HG03175 (cell line): ENCODE measurements at regions not wholly inside any gene's neighbourhood (a gene's known extent, or its start where the extent isn't known, plus 50 kb on each side); places are given as distances from the start of the nearest gene placed in this dataset.
A peak's percentile ranks its signal among the peaks of the same experiment; 100 is the strongest.

Experiments
- ATAC-seq: cut with Tn5 transposase; IDR thresholded peaks from one replicate; pipeline ENCODE4 v1.9.1; 2021; ENCODE audit warnings: mild to moderate bottlenecking, moderate library complexity; ENCODE audit not compliant: unreplicated experiment

GRCh38 chr7:35537067-35538023 lies 157.6 kb downstream of the HERPUD2 start:
- ATAC-seq = peak; percentile 98

GRCh38 chr7:35536396-35536826 lies 158.5 kb downstream of the HERPUD2 start:
- ATAC-seq = no peak

GRCh38 chr7:35533902-35534301 lies 161.0 kb downstream of the HERPUD2 start:
- no peak for ATAC-seq

GRCh38 chr7:35530124-35531109 lies 164.5 kb downstream of the HERPUD2 start:
- ATAC-seq = no peak

GRCh38 chr7:35529713-35530112 lies 165.2 kb downstream of the HERPUD2 start:
- no peak for ATAC-seq

- ATAC-seq = no peak
These were observed 166.5 kb downstream of the HERPUD2 start for GRCh38 chr7:35528381-35528977.

- no peak for ATAC-seq
These were observed 168.3 kb downstream of the HERPUD2 start for GRCh38 chr7:35526645-35527044.

- no peak for ATAC-seq
These were observed 170.7 kb downstream of the HERPUD2 start for GRCh38 chr7:35524112-35524804.

- no peak for ATAC-seq
These were observed 171.6 kb downstream of the HERPUD2 start for GRCh38 chr7:35523292-35523691.

GRCh38 chr7:35522697-35523096 lies 172.2 kb downstream of the HERPUD2 start:
- ATAC-seq = no peak

GRCh38 chr7:35521941-35522340 lies 173.0 kb downstream of the HERPUD2 start:
- no peak for ATAC-seq

GRCh38 chr7:35520810-35521625 lies 173.9 kb downstream of the HERPUD2 start:
- ATAC-seq = peak; percentile 18

- peak; percentile 89 for ATAC-seq
These were observed 174.7 kb downstream of the HERPUD2 start for GRCh38 chr7:35519971-35520809.

- no peak for ATAC-seq
These were observed 176.2 kb downstream of the HERPUD2 start for GRCh38 chr7:35518767-35519166.

- no peak for ATAC-seq
These were observed 178.4 kb downstream of the HERPUD2 start for GRCh38 chr7:35516498-35516897.

GRCh38 chr7:35513828-35514227 lies 181.1 kb downstream of the HERPUD2 start:
- ATAC-seq = no peak

GRCh38 chr7:35513195-35513594 lies 181.7 kb downstream of the HERPUD2 start:
- no peak for ATAC-seq

GRCh38 chr7:35512716-35513115 lies 182.2 kb downstream of the HERPUD2 start:
- no peak for ATAC-seq
